ENCODE measurements at regions not wholly inside any gene's neighbourhood (a gene's known extent, or its start where the extent isn't known, plus 50 kb on each side); places are given as distances from the start of the nearest gene placed in this dataset.

DNA sequence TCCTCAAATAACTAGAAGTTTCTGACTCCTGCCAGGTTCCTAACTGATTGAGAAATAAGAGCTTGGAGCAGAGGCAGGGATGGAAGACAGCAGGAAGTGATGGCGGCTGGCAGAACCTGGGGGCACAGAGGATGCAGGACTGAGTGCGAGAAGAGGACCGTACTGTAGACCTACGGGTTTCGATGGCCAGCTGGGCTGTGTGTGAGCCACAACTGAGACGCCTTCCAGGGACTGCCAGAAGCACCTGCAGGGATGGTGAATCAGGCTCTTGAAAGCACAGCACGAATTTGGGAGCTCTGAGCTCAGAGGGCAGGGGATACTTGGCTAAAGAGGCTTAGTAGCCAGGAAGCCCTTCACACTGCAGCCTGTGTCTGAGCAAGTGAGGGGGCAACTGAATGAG lies 165.6 kb downstream of the ABHD5 start:
- Histone ChIP-seq H4K20me1 (ENCODE audit: insufficient read depth, low read length, poor library complexity, severe bottlenecking) (no peaks in the 10 kb centered on the region), H3K36me3 (ENCODE audit: insufficient read depth, low read length) (no peaks in the 10 kb centered on the region), H3K4me2 (ENCODE audit: low read depth, low read length, poor library complexity, severe bottlenecking) (peak overlapping the region; percentile 18), H3K9me2 (replicated peaks; ENCODE audit: low read depth, low read length) (no peaks in the 10 kb centered on the region), H2AFZ (ENCODE audit: low read length) (peak overlapping the region; percentile 92), H3K9ac (ENCODE audit: low read depth, low read length, poor library complexity, severe bottlenecking) (no peak overlapping the region), H3F3A (ENCODE audit: low read depth) (no peaks in the 10 kb centered on the region), H3K9me3 (ENCODE audit: insufficient read depth, low read depth, low read length) (no peaks in the 10 kb centered on the region), H3K4me3 (ENCODE audit: low read length, poor library complexity, severe bottlenecking) (no peak overlapping the region), H3K4me1 (ENCODE audit: insufficient read depth, low read length, poor library complexity, severe bottlenecking) (no peaks in the 10 kb centered on the region), H3K79me2 (ENCODE audit: insufficient read depth, low read length) (no peaks in the 10 kb centered on the region), H3K27me3 (ENCODE audit: insufficient read depth, low read length, poor library complexity, severe bottlenecking) (no peaks in the 10 kb centered on the region)
- no peak for TF ChIP-seq EZH2phosphoT487 (IDR thresholded peaks at IDR 0.05; ENCODE audit: borderline replicate concordance)
- TF ChIP-seq CTCF (conservative IDR thresholded peaks at IDR 0.05; ENCODE audit: low read length): no peak

DNA sequence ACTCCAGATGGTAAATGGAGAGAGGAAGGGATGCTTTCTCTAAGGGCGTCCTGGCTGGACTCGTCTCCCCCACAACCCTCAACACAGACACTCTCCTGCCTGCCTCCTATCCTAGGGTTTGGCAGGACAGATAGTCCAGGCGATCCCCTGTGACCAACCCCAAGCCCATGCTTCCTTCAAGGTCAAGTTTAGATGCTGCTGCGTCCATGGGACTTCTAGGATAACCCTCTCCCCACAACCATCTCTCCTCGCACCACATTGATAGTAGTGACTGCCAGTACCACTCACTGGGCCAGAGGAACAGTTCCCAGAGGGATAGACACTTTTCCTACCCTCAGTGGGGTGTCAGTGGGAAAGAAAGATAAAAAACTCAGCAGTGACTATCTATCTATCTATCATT lies 166.0 kb downstream of the ABHD5 start:
- H3K9me3 ChIP-seq (ENCODE audit: insufficient read depth, low read depth, low read length): no peaks in the 10 kb centered on the region
- H2AFZ ChIP-seq (ENCODE audit: low read length): peak overlapping the region; percentile 92; the same call in 1 of the 2 replicates
- no peak overlapping the region for H3K4me2 ChIP-seq (ENCODE audit: low read depth, low read length, poor library complexity, severe bottlenecking)
- H3K9ac ChIP-seq (ENCODE audit: low read depth, low read length, poor library complexity, severe bottlenecking): no peak overlapping the region
- no peaks in the 10 kb centered on the region for H3K4me1 ChIP-seq (ENCODE audit: insufficient read depth, low read length, poor library complexity, severe bottlenecking)
- TF ChIP-seq EZH2phosphoT487 (IDR thresholded peaks at IDR 0.05; ENCODE audit: borderline replicate concordance) (no peak), CTCF (conservative IDR thresholded peaks at IDR 0.05; ENCODE audit: low read length) (no peak)
- H3K4me3 ChIP-seq (ENCODE audit: low read length, poor library complexity, severe bottlenecking): no peak overlapping the region
- H3K36me3 ChIP-seq (ENCODE audit: insufficient read depth, low read length): no peaks in the 10 kb centered on the region
- H3K9me2 ChIP-seq (replicated peaks; ENCODE audit: low read depth, low read length): no peaks in the 10 kb centered on the region
- H4K20me1 ChIP-seq (ENCODE audit: insufficient read depth, low read length, poor library complexity, severe bottlenecking): no peaks in the 10 kb centered on the region
- H3K27me3 ChIP-seq (ENCODE audit: insufficient read depth, low read length, poor library complexity, severe bottlenecking): no peaks in the 10 kb centered on the region
- no peaks in the 10 kb centered on the region for H3K79me2 ChIP-seq (ENCODE audit: insufficient read depth, low read length)
- no peaks in the 10 kb centered on the region for H3F3A ChIP-seq (ENCODE audit: low read depth)

DNA sequence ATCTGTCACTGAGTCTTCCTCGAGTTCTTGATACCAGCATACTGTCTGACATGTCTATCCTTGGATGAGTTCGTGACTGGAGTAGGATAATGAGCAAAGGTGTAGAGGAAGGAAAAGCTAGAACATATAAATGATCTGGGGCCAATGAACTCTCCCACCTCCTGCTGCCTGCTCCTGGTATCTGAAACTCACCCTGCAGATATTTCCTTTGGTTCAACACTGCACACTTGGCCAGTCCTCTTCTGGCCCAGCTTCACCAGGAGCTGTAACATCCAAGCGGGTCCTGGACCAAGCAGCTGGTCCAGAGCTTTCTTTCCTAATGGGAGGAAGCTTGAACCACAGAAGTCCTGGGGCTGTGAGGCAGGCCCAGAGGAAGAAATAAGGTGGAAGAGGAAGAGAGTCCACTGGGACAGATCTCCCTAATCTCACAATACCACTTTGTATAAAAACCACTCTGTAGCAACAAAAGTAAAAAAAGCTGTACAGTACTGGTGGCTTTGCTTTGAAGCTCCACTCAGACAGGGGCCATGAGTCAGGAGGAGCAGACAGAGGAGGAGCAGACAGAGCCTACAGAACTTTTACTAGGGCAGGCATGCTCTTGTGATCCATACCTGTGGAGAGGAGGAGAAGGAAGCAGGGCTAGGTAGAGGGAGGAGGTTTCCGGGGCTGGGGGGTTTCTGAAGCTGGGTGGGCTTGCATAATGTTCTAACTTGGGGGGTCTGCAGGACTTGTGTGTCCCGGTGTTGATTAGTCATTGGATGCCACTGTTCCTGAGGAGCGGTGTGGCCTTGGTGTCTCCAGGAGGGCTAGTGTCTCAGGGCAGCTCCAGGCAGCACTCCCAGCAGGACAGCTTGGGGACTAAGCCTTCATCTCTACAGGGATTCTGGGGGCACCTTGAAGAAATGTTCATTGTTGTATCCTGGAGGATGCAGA lies 166.9 kb downstream of the ABHD5 start:
- Histone ChIP-seq H3K4me3 (ENCODE audit: low read length, poor library complexity, severe bottlenecking) (no peak overlapping the region), H3K4me2 (ENCODE audit: low read depth, low read length, poor library complexity, severe bottlenecking) (no peak overlapping the region), H4K20me1 (ENCODE audit: insufficient read depth, low read length, poor library complexity, severe bottlenecking) (no peaks in the 10 kb centered on the region), H3K79me2 (ENCODE audit: insufficient read depth, low read length) (no peaks in the 10 kb centered on the region), H3F3A (ENCODE audit: low read depth) (no peaks in the 10 kb centered on the region), H3K9me3 (ENCODE audit: insufficient read depth, low read depth, low read length) (no peaks in the 10 kb centered on the region), H3K4me1 (ENCODE audit: insufficient read depth, low read length, poor library complexity, severe bottlenecking) (no peaks in the 10 kb centered on the region), H3K36me3 (ENCODE audit: insufficient read depth, low read length) (no peaks in the 10 kb centered on the region), H3K27me3 (ENCODE audit: insufficient read depth, low read length, poor library complexity, severe bottlenecking) (no peaks in the 10 kb centered on the region), H3K9me2 (replicated peaks; ENCODE audit: low read depth, low read length) (no peaks in the 10 kb centered on the region), H3K9ac (ENCODE audit: low read depth, low read length, poor library complexity, severe bottlenecking) (no peak overlapping the region), H2AFZ (ENCODE audit: low read length) (no peak overlapping the region)
- no peak for TF ChIP-seq EZH2phosphoT487 (IDR thresholded peaks at IDR 0.05; ENCODE audit: borderline replicate concordance)
- no peak for TF ChIP-seq CTCF (conservative IDR thresholded peaks at IDR 0.05; ENCODE audit: low read length)

Measured in Loucy (cell line).